HAP-1 (cell line): ENCODE measurements at regions not wholly inside any gene's neighbourhood (a gene's known extent, or its start where the extent isn't known, plus 50 kb on each side); places are given as distances from the start of the nearest gene placed in this dataset.
A peak's percentile ranks its signal among the peaks of the same experiment; 100 is the strongest.

Source experiments
- DNase-seq, 2 experiments: peaks; one replicate each; pipeline ENCODE4 v3.0.0-alpha.2; 2016 to 2020; ENCODE audit warnings: low spot score in 2 of 2
- H3K27me3 ChIP-seq: fragments of 250-450 bp; sonication (Bioruptor Pico); 2 replicates; pipeline ENCODE4 v1.5.1; 2020; ENCODE audit warnings: low read depth, mild to moderate bottlenecking, moderate library complexity
- H3K36me3 ChIP-seq: fragments of 250-450 bp; sonication (Bioruptor Pico); replicated peaks from 2 replicates; pipeline ENCODE4 v1.5.1; 2020; ENCODE audit warnings: mild to moderate bottlenecking
- H3K4me1 ChIP-seq: fragments of 250-450 bp; sonication (Bioruptor Pico); 2 replicates; pipeline ENCODE4 v1.5.1; 2020; ENCODE audit warnings: mild to moderate bottlenecking
- H3K4me3 ChIP-seq: fragments of 250-450 bp; sonication (Bioruptor Pico); 2 replicates; pipeline ENCODE4 v1.5.1; 2020; ENCODE audit warnings: mild to moderate bottlenecking, moderate library complexity
- H3K9me3 ChIP-seq: fragments of 250-450 bp; sonication (Bioruptor Pico); 2 replicates; pipeline ENCODE4 v1.5.1; 2020; ENCODE audit warnings: mild to moderate bottlenecking, moderate library complexity
- in situ Hi-C: fragments of 300-500 bp; cut with MboI; formaldehyde crosslinking; loops from 3 replicates; pipeline ENCODE4 v1.14.3; 2020; ENCODE audit warnings: low sequenced_read_pairs, inconsistent platforms, mixed read lengths

DNA sequence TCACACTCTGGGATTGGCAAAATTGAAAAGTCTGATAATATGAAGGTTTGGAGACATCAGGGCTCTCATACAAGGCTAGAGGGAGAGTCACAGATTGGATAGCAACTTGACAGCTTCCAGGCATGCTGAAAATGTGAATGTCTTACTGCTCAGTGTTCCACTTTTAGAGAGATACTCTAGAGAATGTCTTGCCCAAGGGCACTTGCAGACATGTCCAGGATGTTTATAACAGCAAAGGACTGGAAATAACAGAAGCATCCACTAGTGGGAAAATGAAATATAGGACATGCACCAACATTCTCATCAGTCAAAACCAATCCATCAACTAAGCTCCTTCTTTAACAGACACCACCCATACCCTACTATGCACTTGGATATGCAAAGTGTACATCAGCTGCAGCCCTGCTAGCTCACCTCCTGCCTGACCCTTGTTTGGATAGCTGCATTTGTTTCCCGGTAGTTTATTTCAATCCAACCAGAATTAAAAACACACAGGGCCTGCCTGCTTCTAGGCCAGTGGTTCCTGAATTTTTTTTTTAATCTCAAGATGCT lies 101.6 kb upstream of the ARHGEF3 start:
- Histone ChIP-seq H3K27me3 (no peaks in the 10 kb centered on the region), H3K36me3 (no peaks in the 10 kb centered on the region), H3K4me3 (no peak overlapping the region), H3K4me1 (peaks cover 6% of the 10 kb centered on the region; the same call in 1 of the 2 replicates), H3K9me3 (no peaks in the 10 kb centered on the region)
- in situ Hi-C loops, result no loop called here
- no peak for DNase-seq

DNA sequence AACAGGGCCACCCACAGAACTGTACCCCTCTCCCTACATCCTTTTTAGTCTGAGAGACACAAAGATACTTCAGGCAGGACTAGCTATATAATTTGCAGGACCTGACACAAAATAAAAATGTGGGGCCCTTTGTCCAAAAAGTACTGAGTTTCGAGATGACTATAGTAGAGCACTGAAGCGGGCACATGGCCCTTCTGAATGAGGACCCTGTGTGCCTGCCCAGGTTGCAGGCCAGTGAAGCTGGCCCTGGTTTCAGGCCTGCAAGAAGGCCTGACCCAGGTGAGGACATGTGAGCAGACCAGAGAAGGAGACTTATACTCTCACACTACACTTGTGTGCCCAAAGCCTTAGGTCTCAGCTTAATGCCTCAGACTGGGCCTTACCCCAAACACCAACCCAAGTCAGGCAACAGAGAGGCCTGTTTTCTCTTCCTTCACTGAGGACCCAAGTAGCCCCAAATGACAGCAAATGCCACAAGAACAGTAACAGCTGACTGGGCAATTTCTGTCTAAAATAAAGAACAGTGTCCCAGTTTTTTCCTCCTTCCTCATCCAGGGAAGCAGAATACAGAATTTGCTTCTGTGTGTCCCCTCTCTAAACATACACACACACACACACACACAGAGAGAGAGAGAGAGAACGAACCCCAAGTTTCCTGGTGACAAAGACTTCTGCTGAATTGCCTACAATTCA lies 100.9 kb upstream of the ARHGEF3 start:
- Histone ChIP-seq H3K9me3 (no peaks in the 10 kb centered on the region), H3K4me3 (no peak overlapping the region)
- in situ Hi-C loops, result no loop called here

DNA sequence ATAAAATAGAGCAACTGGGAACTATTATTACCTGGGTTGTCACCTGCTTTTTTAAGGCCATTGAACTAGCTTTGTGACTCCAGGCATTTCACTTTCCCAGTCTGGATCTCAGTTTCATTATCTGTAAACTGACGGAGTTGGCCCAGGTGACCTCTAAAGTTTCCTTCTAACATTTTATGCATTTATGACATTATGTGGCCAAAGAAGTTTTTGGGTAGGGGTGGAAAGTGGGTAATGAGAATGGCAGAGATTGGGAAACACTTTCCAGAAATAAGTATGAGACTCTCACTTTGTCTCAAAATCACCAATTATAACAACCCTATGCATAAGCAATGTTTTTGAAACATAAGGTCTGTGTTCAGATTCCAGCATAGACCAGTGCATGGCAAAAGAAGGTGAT lies 99.1 kb upstream of the ARHGEF3 start:
- Histone ChIP-seq H3K9me3 (no peaks in the 10 kb centered on the region), H3K4me3 (no peak overlapping the region), H3K27me3 (no peaks in the 10 kb centered on the region), H3K36me3 (no peaks in the 10 kb centered on the region), H3K4me1 (peaks cover 6% of the 10 kb centered on the region; the same call in 1 of the 2 replicates)
- DNase-seq, result no peak
- in situ Hi-C loops, result no loop called here

More for the DNA sequence above, 100.9 kb upstream of the ARHGEF3 start:
- H3K36me3 ChIP-seq, result no peaks in the 10 kb centered on the region
- no peak for DNase-seq
- peaks cover 6% of the 10 kb centered on the region; the same call in 1 of the 2 replicates for H3K4me1 ChIP-seq
- no peaks in the 10 kb centered on the region for H3K27me3 ChIP-seq

DNA sequence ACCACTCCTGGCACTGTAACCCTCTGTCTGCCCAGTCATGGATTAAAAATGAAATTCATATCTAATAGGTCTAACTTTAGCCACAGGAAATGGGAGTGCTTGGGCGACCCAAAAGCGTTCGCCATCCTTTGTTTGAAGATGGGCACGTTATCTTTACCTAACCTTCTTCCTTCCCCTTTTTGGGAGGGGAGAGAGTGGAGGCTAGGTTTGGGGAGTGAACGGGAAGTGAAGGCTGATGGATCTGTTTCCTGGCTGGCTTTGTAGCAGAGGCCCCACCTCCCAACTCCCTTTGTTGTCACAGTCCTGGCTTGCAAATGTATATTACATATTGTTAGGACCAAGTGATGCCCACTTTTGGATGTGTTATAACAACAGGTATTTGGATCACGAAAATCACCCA lies 98.1 kb upstream of the ARHGEF3 start:
- Histone ChIP-seq H3K9me3 (no peaks in the 10 kb centered on the region), H3K36me3 (no peaks in the 10 kb centered on the region), H3K4me1 (peaks cover 6% of the 10 kb centered on the region; the same call in 1 of the 2 replicates), H3K27me3 (no peaks in the 10 kb centered on the region), H3K4me3 (no peak overlapping the region)
- no peak for DNase-seq
- in situ Hi-C loops, result no loop called here

DNA sequence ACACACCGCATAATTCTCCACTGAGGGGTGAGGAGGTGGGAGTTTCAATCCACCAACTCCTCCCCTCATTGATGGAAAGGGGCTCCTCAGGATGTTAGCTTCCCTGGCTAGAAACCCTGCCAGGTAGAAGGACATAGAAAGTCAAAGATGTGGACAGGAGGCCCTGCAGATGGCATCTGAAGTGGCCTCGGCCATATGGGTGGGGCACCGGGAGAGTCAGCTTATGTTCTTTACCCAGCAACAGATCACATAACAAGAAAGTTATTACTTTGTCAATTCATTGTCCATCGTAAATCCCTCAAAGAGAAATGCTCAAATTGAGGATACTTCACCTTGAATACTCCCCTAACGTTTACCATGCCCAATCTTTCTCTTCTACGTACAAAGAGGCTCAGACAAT lies 97.3 kb upstream of the ARHGEF3 start:
- H3K4me1 ChIP-seq, result peaks cover 6% of the 10 kb centered on the region; the same call in 1 of the 2 replicates
- in situ Hi-C loops, result no loop called here

DNA sequence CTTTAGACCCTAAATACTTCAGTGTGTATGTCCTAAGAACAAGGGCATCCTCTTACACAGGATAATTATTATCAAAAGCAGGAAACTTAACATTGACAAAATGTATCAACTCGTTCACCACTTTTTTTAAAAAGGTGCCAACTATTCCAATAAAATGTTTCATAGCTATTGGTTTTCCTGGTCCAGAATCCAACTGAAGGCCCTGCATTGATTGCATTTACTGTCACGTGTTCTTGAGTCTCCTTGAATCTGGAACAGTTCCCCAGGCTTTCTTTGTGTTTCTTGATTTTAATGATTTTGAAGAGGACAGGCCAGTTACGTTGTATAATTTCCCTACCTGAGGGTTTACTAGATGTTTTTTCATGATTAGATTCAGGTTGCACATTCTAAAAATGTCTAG lies 94.6 kb upstream of the ARHGEF3 start:
- H3K4me1 ChIP-seq, result peaks cover 6% of the 10 kb centered on the region; the same call in 1 of the 2 replicates
- no peak overlapping the region for H3K4me3 ChIP-seq
- in situ Hi-C loops, result no loop called here
- no peaks in the 10 kb centered on the region for H3K27me3 ChIP-seq
- no peaks in the 10 kb centered on the region for H3K9me3 ChIP-seq
- no peak for DNase-seq
- no peaks in the 10 kb centered on the region for H3K36me3 ChIP-seq

More for the DNA sequence above, 97.3 kb upstream of the ARHGEF3 start:
- no peaks in the 10 kb centered on the region for H3K27me3 ChIP-seq
- DNase-seq, result peak in 1 of 2 experiments; percentile 7
- no peaks in the 10 kb centered on the region for H3K9me3 ChIP-seq
- H3K4me3 ChIP-seq, result no peak overlapping the region
- no peaks in the 10 kb centered on the region for H3K36me3 ChIP-seq

DNA sequence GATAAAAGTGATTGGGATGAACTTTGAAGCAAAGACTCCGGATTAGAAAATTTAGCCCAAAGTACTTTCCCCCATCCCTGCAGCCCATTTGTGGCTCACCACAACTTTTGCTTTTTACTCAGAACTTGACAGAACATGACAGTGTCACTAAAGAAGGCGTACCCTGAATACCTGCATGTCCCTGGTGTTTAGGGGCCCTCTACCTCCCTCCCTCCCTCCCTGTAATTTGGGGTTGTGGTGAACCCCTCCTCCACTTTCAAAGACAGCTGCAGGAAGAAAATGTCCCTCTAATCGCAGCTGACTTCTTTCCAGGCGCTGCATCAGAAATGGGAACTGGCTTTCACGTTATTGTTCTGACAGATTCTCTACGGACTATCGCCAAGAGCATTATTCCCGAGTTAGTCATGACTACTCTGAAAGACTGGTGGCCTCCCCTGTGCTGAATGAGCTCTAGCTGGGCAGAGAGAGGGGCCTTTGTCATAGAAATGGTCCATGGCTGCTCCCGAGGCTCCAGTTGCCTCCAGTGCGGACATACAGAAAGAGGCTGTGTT lies 93.2 kb upstream of the ARHGEF3 start:
- no peaks in the 10 kb centered on the region for H3K9me3 ChIP-seq
- H3K36me3 ChIP-seq, result no peaks in the 10 kb centered on the region
- H3K4me3 ChIP-seq, result no peak overlapping the region
- no peaks in the 10 kb centered on the region for H3K27me3 ChIP-seq
- no peak for DNase-seq
- in situ Hi-C loops, result no loop called here
- peaks cover 6% of the 10 kb centered on the region; the same call in 1 of the 2 replicates for H3K4me1 ChIP-seq

DNA sequence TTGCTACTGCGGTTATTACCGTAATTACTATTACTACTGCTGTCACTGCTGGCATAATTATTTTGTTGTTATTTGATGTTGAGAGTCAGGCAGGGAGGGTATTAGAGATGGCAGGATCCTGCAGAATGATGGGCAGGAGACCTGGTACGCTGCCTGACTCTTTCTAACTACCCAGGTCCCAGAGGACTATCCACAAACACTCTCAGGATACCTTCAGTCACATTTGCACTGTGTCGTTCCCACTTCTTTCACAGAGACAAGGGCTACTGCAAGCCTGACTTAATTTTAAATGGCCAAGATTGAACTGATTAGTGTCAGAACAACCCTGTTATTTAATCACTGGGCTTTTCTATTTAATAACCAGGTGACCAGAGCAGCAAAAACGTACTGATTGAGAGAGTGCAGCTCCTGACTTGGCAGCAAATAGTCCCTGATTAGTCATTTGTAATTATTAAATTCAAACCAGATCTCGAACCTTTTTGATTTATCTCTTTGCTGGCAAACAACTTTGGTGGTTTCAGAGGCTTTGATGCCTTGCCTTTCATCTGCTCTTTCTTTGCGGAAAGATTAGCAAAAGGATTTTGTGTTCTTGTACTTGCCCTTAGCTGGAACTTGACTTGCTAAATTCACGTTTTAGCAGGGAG lies 88.8 kb upstream of the ARHGEF3 start:
- in situ Hi-C loops, result no loop called here
- Histone ChIP-seq H3K36me3 (no peaks in the 10 kb centered on the region), H3K9me3 (no peaks in the 10 kb centered on the region), H3K4me1 (no peaks in the 10 kb centered on the region), H3K4me3 (no peak overlapping the region), H3K27me3 (no peaks in the 10 kb centered on the region)
- DNase-seq, result no peak

DNA sequence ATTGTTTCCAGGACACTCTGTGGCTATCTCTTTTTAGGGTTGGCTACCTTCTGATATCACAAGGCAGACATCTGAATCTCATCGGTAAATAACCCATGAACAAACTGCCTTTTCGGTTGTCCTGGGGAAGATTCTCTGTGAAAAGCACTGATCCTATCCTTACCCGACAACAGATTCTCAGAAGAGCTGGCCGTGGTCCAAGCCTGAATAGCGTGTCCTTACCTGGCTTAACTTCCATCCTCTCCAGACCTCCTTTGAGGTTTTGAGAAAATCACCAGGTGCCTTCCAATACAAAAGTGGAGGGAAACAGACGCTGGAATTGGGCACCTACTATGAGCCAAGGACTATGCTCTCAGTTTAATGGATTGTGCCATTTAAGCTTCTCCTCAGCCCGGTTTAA lies 87.4 kb upstream of the ARHGEF3 start:
- in situ Hi-C loops, result no loop called here
- no peaks in the 10 kb centered on the region for H3K9me3 ChIP-seq
- no peaks in the 10 kb centered on the region for H3K4me1 ChIP-seq
- DNase-seq, result no peak
- H3K4me3 ChIP-seq, result no peak overlapping the region
- no peaks in the 10 kb centered on the region for H3K36me3 ChIP-seq
- H3K27me3 ChIP-seq, result no peaks in the 10 kb centered on the region

DNA sequence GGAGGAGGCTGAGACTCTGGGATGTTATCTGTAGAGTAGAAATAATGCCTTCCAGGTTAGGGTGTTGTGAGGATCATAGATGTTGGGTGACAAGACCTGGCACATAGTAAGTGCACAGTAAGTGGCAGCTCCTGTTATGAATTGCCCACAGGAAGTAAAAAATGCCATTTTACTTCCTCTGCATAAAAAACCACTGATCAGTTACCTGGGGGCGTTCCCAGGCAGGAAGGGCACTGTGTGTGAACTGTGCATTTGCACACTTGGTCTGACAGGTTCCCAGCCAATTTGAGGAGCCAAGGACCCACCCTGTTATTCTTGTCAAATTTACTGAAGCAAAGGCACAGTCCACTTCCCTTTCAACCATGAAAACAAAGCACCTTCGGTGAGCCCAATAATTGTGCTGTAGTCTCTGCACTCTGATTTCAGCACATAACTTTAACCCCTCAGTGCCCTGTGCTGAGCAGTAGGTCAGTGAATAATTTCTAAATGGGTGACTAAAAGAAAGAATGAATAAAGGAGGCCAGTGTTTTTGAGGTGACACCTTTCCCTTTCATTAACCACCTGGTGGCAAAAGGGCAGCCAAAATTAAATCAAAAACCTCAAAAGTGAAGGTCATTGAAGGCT lies 85.8 kb upstream of the ARHGEF3 start:
- no peak for DNase-seq
- in situ Hi-C loops, result no loop called here
- H3K4me3 ChIP-seq, result no peak overlapping the region

DNA sequence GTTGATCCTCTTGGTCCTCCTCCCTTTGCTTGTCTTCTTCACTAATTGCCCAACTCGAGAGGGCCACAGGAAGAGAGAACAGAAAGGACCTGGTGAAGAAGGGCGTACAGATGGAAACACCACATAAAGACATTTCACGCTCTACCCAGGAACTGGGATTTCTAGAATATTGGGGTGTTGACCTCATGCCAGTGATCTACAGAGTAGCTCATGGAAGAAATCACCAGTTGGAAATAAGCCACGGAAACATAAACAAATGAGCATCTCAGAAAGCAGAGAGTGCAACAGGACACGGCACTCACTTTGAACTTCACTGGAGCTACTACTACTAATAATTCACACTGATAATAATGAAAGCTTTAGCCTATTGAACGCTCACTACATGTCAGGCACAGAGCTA lies 84.6 kb upstream of the ARHGEF3 start:
- H3K36me3 ChIP-seq, result no peaks in the 10 kb centered on the region
- no peaks in the 10 kb centered on the region for H3K9me3 ChIP-seq
- H3K27me3 ChIP-seq, result no peaks in the 10 kb centered on the region
- no peaks in the 10 kb centered on the region for H3K4me1 ChIP-seq
- no peak for DNase-seq
- in situ Hi-C loops, result no loop called here
- no peak overlapping the region for H3K4me3 ChIP-seq

More for the DNA sequence above, 85.8 kb upstream of the ARHGEF3 start:
- Histone ChIP-seq H3K27me3 (no peaks in the 10 kb centered on the region), H3K4me1 (no peaks in the 10 kb centered on the region), H3K36me3 (no peaks in the 10 kb centered on the region), H3K9me3 (no peaks in the 10 kb centered on the region)

DNA sequence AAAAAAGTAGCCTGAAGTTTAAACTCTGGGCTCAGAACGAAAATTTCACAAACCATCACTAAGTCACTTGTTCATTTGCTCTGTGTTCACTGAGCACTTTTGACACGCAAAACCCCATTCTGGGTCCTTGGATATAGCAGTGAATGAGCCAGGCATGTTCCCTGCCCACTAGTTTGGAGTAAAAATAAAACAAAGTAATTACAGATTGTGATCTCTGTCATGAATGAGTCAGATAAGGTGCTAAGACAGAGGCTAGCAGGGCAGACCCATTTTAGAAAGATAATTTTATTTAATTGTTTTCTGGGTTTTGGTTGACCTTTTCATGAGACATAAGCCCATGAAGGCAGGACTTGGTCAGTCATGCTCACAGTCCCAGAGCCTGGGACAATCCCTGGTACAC lies 84.1 kb upstream of the ARHGEF3 start:
- Histone ChIP-seq H3K4me3 (no peak overlapping the region), H3K9me3 (no peaks in the 10 kb centered on the region), H3K27me3 (no peaks in the 10 kb centered on the region), H3K4me1 (no peaks in the 10 kb centered on the region), H3K36me3 (no peaks in the 10 kb centered on the region)
- no peak for DNase-seq
- in situ Hi-C loops, result no loop called here

DNA sequence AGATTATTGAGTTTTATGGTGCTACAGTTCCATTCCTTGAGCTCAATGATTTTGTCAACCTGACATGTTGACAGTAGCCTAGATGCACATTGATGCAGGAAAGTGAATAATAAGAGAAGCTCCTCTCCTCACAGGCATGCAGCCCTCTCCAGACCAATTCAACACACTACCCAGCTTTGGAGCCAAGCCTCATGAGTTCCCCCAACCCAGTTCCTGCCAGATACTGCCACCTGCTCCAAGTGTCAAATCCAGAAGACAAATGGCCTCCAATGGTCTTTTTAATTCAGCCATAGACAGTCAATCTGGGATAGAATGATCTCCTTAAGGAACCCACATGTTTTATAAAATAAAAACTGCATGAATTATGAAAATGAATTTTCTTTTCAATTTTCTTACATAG lies 83.7 kb upstream of the ARHGEF3 start:
- H3K4me3 ChIP-seq, result no peak overlapping the region
- no peak for DNase-seq
- in situ Hi-C loops, result no loop called here
- no peaks in the 10 kb centered on the region for H3K9me3 ChIP-seq
- no peaks in the 10 kb centered on the region for H3K36me3 ChIP-seq
- H3K27me3 ChIP-seq, result no peaks in the 10 kb centered on the region
- H3K4me1 ChIP-seq, result no peaks in the 10 kb centered on the region

DNA sequence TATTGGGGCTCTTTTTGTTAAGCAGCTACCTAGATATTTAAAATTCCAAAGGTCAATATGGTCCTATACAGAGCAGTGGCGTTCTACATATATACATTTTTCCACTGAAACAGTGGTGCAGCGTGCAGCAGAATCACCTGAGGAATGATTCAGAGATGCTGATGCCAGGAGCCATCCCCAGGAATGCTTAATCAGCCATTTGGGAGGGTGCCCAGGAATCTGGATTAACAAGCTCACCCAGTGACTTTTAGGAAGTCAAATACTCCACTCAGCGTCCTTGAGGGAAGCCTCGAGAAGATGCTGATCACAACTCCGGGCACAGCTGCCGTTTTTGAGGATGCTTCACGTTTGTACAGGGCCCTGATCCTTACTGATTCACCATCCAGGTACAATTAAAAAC lies 82.6 kb upstream of the ARHGEF3 start:
- in situ Hi-C loops, result no loop called here
- no peak for DNase-seq

More for the DNA sequence above, 82.6 kb upstream of the ARHGEF3 start:
- Histone ChIP-seq H3K9me3 (no peaks in the 10 kb centered on the region), H3K27me3 (no peaks in the 10 kb centered on the region), H3K36me3 (no peaks in the 10 kb centered on the region), H3K4me1 (no peaks in the 10 kb centered on the region), H3K4me3 (no peak overlapping the region)
